ENCODE measurements at regions not wholly inside any gene's neighbourhood (a gene's known extent, or its start where the extent isn't known, plus 50 kb on each side); places are given as distances from the start of the nearest gene placed in this dataset.

- no peak for TF ChIP-seq ARID2 (IDR thresholded peaks at IDR 0.05)
- no peak for TF ChIP-seq MCM7 (IDR thresholded peaks at IDR 0.05)
- no peak for TF ChIP-seq PRDM10 (IDR thresholded peaks at IDR 0.05; ENCODE audit: partially characterized antibody)
- no peak for TF ChIP-seq SMC3 (conservative IDR thresholded peaks at IDR 0.05; ENCODE audit: insufficient read depth, low read depth, low read length)
- TF ChIP-seq IRF9 (tag; IDR thresholded peaks at IDR 0.05): no peak
- TF ChIP-seq ASH1L (IDR thresholded peaks at IDR 0.05; ENCODE audit: borderline replicate concordance, low read depth, partially characterized antibody): no peak
Measured at GRCh38 chr2:20559277-20559676, 91.6 kb downstream of the HS1BP3 start (continued).

GRCh38 chr2:20560011-20560410 is 90.9 kb downstream of the HS1BP3 start:
- intact Hi-C loops (cut with micrococcal nuclease) (no loop called here), in situ Hi-C loops (cut with MboI) (no loop called here)
- no peak overlapping the region for H3K9ac ChIP-seq (ENCODE audit: insufficient read depth in 1 of 2, low read depth in 2 of 2, low read length in 2 of 2)
- WGBS (ENCODE audit: insufficient coverage, low coverage, missing lambda C conversion rate): 0% methylated on average over 1 of the region's 1 CpG
- H3K9me1 ChIP-seq (ENCODE audit: control insufficient read depth, insufficient read depth, low read length): no peaks in the 10 kb centered on the region
- no peak overlapping the region for H2AFZ ChIP-seq (ENCODE audit: low read depth, low read length)
- no peaks in the 10 kb centered on the region for H3K36me3 ChIP-seq (ENCODE audit: control insufficient read depth, insufficient read depth, low read length)
- no peak for FAIRE-seq
- H3K27me3 ChIP-seq (ENCODE audit: control insufficient read depth in 2 of 2, insufficient read depth in 2 of 2, low read length in 2 of 2): peaks cover 0 to 43% of the 10 kb centered on the region in 2 experiments; a peak in 2 of 5 replicates
- ChIA-PET POLR2A (no interaction called here), CTCF (ENCODE audit: low intra/inter-chr PET ratio) (no interaction called here)
- H3K4me3 ChIP-seq: no peak overlapping the region
- no peak overlapping the region for H3K4me2 ChIP-seq (ENCODE audit: insufficient read depth, low read length)
- no TSS peak for BruUV-seq (replicated peaks)
- no peak overlapping the region for H3K27ac ChIP-seq (ENCODE audit: extremely low read depth, low read depth, low read length)
- H4K20me1 ChIP-seq (replicated peaks; ENCODE audit: control insufficient read depth, insufficient read depth, low read length): no peaks in the 10 kb centered on the region
- H3K4me1 ChIP-seq (replicated peaks in 1 of 2; ENCODE audit: control insufficient read depth in 2 of 2, insufficient read depth in 2 of 2, low read length in 2 of 2): peaks cover 0 to 16% of the 10 kb centered on the region in 2 experiments; a peak in 3 of 5 replicates
- no peaks in the 10 kb centered on the region for H3K9me3 ChIP-seq (replicated peaks; ENCODE audit: control insufficient read depth, insufficient read depth, low read depth, low read length)
- no peak for ATAC-seq
- H3K79me2 ChIP-seq (ENCODE audit: control insufficient read depth, insufficient read depth, low read length): no peaks in the 10 kb centered on the region
- no peak for TF ChIP-seq CGGBP1 (CRISPR knock-in tag; IDR thresholded peaks at IDR 0.05)
- no peak for DNase-seq (ENCODE audit: extremely low read depth in 1 of 4, low spot score in 3 of 4)
